ENCODE measurements at regions not wholly inside any gene's neighbourhood (a gene's known extent, or its start where the extent isn't known, plus 50 kb on each side); places are given as distances from the start of the nearest gene placed in this dataset.

GRCh38 chr4:135290136-135290535 is 1088.5 kb upstream of the PABPC4L start:
- DNase-seq, result no peak

- DNase-seq, result no peak
Observed at GRCh38 chr4:135283934-135284333, 1082.3 kb upstream of the PABPC4L start.

- DNase-seq, result no peak
Observed at GRCh38 chr4:135282676-135283075, 1081.1 kb upstream of the PABPC4L start.

GRCh38 chr4:135281230-135281629 is 1079.6 kb upstream of the PABPC4L start:
- DNase-seq, result no peak

- no peak for DNase-seq
Observed at GRCh38 chr4:135277980-135278315, 1076.4 kb upstream of the PABPC4L start.

- no peak for DNase-seq
Observed at GRCh38 chr4:135277068-135277979, 1075.7 kb upstream of the PABPC4L start.

- DNase-seq, result no peak
Observed at GRCh38 chr4:135274416-135274815, 1072.8 kb upstream of the PABPC4L start.

GRCh38 chr4:135269125-135269890 is 1067.7 kb upstream of the PABPC4L start:
- no peak for DNase-seq

- DNase-seq, result no peak
Observed at GRCh38 chr4:135268369-135268768, 1066.8 kb upstream of the PABPC4L start.

GRCh38 chr4:135267148-135267865 is 1065.7 kb upstream of the PABPC4L start:
- DNase-seq, result no peak

GRCh38 chr4:135256111-135256510 is 1054.5 kb upstream of the PABPC4L start:
- no peak for DNase-seq

- no peak for DNase-seq
Observed at GRCh38 chr4:135250040-135250439, 1048.5 kb upstream of the PABPC4L start.

GRCh38 chr4:135249024-135249423 is 1047.4 kb upstream of the PABPC4L start:
- no peak for DNase-seq

GRCh38 chr4:135244696-135245095 is 1043.1 kb upstream of the PABPC4L start:
- DNase-seq, result no peak

- no peak for DNase-seq
Observed at GRCh38 chr4:135244056-135244455, 1042.5 kb upstream of the PABPC4L start.

GRCh38 chr4:135240796-135241195 is 1039.2 kb upstream of the PABPC4L start:
- no peak for DNase-seq

- DNase-seq, result no peak
Observed at GRCh38 chr4:135239964-135240363, 1038.4 kb upstream of the PABPC4L start.

- no peak for DNase-seq
Observed at GRCh38 chr4:135238940-135239339, 1037.4 kb upstream of the PABPC4L start.

- no peak for DNase-seq
Observed at GRCh38 chr4:135236048-135236447, 1034.5 kb upstream of the PABPC4L start.

GRCh38 chr4:135227842-135228241 is 1026.3 kb upstream of the PABPC4L start:
- no peak for DNase-seq

GRCh38 chr4:135225551-135225950 is 1024.0 kb upstream of the PABPC4L start:
- DNase-seq, result no peak

- DNase-seq, result no peak
Observed at GRCh38 chr4:135210341-135210740, 1008.8 kb upstream of the PABPC4L start.

- no peak for DNase-seq
Observed at GRCh38 chr4:135207531-135207930, 1005.9 kb upstream of the PABPC4L start.
